Muscle layer of colon (tissue), 2 donors: ENCODE measurements at regions not wholly inside any gene's neighbourhood (a gene's known extent, or its start where the extent isn't known, plus 50 kb on each side); places are given as distances from the start of the nearest gene placed in this dataset.

Source experiments
- H3K27ac ChIP-seq: one replicate; pipeline ENCODE4 v1.7.0; 2013; ENCODE audit warnings: low read depth, mild to moderate bottlenecking, low read length, moderate library complexity
- H3K27me3 ChIP-seq, 2 donors: one replicate each; pipeline ENCODE4 v1.7.0; 2013; ENCODE audit warnings: low read length in 2 of 2, mild to moderate bottlenecking in 2 of 2; ENCODE audit not compliant: insufficient read depth in 2 of 2, control insufficient read depth in 1 of 2
- H3K36me3 ChIP-seq: one replicate; pipeline ENCODE4 v1.7.0; 2013; ENCODE audit warnings: mild to moderate bottlenecking, low read length; ENCODE audit not compliant: insufficient read depth
- H3K4me1 ChIP-seq: one replicate; pipeline ENCODE4 v1.7.0; 2013; ENCODE audit warnings: mild to moderate bottlenecking, low read length; ENCODE audit not compliant: insufficient read depth
- H3K4me3 ChIP-seq, 2 donors: one replicate each; pipeline ENCODE4 v1.7.0; 2013; ENCODE audit warnings: low read length in 2 of 2, low read depth in 1 of 2, mild to moderate bottlenecking in 1 of 2, moderate library complexity in 1 of 2
- H3K9ac ChIP-seq: one replicate; pipeline ENCODE4 v1.7.0; 2013; ENCODE audit warnings: low read length
- H3K9me3 ChIP-seq: one replicate; pipeline ENCODE4 v1.7.0; 2013; ENCODE audit warnings: mild to moderate bottlenecking, low read length
- donor health status: abdominal sarcoma.
- donor health status: Adenocarcinoma of cecum.

DNA sequence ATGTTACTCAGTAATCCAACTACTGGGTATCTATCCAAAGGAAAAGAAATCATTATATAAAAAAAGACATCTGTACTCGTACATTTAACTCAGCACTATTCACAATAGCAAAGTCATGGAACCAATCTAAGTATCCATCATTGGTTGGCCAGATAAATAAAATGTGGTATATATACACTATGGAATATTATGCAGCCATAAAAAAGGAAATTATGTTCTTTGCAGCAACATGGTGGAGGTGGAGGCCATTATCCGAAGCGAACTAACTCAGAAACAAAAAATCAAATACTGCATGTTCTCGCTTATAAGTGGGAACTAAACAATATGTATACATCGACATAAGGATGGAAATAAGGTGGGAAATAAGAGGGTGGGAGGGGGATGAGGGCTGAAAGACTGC, 56.2 kb upstream of the ANTXRL start:
- H3K4me3 ChIP-seq, result no peak overlapping the region
- H3K4me1 ChIP-seq, result no peaks in the 10 kb centered on the region
- no peaks in the 10 kb centered on the region for H3K27me3 ChIP-seq
- no peak overlapping the region for H3K9ac ChIP-seq
- no peaks in the 10 kb centered on the region for H3K36me3 ChIP-seq
- no peaks in the 10 kb centered on the region for H3K9me3 ChIP-seq
- H3K27ac ChIP-seq, result no peak overlapping the region

DNA sequence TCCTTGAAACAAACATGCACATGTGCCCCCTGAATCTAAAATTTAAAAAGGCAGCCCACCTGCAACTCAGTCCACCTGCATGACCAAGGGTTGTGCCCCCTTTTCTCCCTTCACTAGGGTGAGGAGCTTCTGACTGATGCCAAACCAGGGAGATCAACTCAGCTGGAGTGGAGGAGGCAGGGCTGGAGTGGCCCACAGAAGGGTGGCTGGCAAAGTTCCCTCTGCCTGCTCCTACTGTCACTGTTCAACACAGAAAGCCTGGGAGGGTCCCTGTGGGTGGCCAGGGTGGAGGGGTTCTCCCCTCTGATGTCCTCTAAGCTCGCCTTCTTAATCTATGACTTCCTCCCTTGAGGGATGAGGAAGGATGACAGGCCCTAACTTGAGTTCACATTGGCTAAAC, 55.7 kb upstream of the ANTXRL start:
- Histone ChIP-seq H3K4me3 (no peak overlapping the region), H3K4me1 (no peaks in the 10 kb centered on the region), H3K27me3 (no peaks in the 10 kb centered on the region), H3K27ac (no peak overlapping the region), H3K9me3 (no peaks in the 10 kb centered on the region), H3K36me3 (no peaks in the 10 kb centered on the region), H3K9ac (no peak overlapping the region)

DNA sequence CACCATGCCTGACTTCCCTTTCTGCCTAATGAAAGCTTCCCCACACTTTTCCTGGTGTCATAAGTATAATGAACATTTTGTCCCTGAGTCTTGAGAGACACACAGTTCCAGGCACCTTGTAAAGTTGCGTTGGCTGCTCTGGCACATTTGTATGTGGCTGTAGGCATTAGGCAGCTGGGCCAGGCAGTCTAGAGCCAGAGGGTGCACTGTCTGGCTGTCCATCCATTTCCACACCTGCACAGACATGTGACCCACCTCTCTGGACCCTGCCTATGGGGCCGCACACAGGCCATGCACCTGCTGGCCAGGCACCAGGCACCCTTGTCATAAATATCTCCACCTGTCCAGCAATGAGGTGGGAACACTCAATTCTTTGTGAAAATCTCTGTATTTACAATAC, 54.7 kb upstream of the ANTXRL start:
- no peaks in the 10 kb centered on the region for H3K36me3 ChIP-seq
- H3K4me3 ChIP-seq, result no peak overlapping the region
- H3K27ac ChIP-seq, result no peak overlapping the region
- no peaks in the 10 kb centered on the region for H3K27me3 ChIP-seq
- no peaks in the 10 kb centered on the region for H3K9me3 ChIP-seq
- no peaks in the 10 kb centered on the region for H3K4me1 ChIP-seq
- H3K9ac ChIP-seq, result no peak overlapping the region

DNA sequence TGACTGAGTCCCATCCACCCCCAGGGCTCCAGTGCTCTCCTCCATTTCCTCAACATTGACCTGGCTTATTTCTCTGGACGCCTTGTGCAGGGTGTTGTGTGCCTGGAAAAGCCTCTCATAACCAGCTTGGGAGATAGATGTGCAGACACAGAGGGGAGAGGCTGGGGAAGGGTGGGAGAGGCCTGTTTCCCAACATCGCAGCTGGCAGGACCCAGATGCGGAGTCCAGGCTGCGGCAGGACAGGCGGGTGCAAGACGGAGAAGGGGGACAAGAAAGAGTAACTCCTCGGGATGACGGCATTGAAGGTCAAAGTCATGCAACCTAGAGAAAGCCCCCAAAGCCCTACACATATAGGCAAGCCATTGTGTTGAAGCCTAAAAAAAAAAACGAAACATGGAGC, 54.1 kb upstream of the ANTXRL start:
- Histone ChIP-seq H3K9me3 (no peaks in the 10 kb centered on the region), H3K4me1 (no peaks in the 10 kb centered on the region), H3K36me3 (no peaks in the 10 kb centered on the region), H3K27me3 (no peaks in the 10 kb centered on the region), H3K4me3 (no peak overlapping the region), H3K9ac (no peak overlapping the region), H3K27ac (no peak overlapping the region)

DNA sequence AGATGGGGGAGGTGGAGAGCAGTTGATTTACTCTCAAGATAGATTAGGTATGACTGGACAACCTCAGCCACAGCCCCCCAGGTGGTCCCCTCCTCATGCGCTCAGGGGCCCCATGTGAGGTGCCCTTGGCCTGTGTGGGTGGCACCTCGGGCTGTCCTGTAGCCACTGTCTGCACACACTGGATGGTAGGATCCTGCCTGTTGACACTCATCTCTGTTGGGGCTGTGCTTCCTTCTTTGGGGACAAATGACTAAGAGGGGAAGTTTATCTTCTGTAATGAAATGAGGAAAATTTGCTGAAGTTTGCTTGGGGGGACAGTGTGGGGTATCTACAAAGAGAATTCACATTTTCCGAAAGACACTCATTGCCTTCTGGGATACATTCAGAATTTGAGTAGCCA, 53.6 kb upstream of the ANTXRL start:
- H3K27me3 ChIP-seq, result no peaks in the 10 kb centered on the region
- H3K4me1 ChIP-seq, result no peaks in the 10 kb centered on the region
- no peak overlapping the region for H3K27ac ChIP-seq
- no peak overlapping the region for H3K4me3 ChIP-seq
- no peak overlapping the region for H3K9ac ChIP-seq
- H3K36me3 ChIP-seq, result no peaks in the 10 kb centered on the region
- H3K9me3 ChIP-seq, result no peaks in the 10 kb centered on the region

DNA sequence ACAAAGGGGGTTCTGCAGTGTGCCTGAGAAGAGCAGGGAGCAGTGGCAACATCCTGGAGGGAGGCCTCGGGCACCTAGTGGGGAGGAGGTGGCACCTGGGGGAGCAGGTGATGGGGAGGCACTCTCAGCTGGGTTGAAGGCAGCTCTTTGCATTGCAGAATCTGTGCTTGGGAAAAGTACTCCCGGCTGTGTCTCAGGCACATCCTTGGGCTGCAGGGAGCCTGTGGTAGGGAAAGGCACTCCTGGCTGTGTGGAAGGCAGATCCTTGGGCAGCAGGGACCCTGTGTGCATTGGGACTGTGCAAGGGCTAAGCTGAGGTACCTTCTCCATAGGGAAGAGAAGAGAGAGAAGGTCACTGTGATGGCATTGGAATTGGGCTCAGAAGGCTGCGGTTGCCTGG, 52.8 kb upstream of the ANTXRL start:
- H3K27ac ChIP-seq, result no peak overlapping the region

DNA sequence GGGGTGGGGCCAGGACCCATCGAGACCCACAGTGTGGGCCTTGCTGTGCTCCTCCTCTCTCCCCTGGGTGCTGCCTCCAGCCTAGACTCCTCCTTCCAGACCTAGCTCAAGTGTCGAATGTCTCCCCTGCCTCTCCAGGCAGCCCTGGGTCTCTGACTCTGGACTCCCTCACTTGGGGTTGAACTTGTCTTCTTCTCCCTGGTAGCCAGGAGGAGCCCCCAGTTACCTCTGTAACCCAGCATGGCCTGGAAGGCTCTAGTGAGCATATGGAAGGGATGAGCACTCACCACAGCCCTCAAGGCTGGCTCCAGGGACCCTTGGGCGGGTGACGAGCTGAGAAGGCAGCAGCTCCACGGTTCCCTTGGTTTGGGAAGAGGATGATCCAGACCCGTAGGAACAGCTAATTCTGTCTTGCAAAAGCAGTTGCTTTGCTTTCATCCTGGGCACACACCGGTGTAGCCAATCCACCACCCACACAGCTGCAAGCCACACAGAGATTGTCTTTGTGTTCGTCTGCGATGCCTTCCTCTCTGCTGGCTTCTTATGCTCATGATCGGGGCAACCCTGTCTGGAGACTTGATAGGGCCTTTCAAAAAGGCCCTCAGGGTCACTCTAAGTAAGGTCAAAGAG, 52.3 kb upstream of the ANTXRL start:
- Histone ChIP-seq H3K4me3 (no peak overlapping the region), H3K36me3 (no peaks in the 10 kb centered on the region), H3K4me1 (no peaks in the 10 kb centered on the region), H3K27ac (no peak overlapping the region), H3K27me3 (no peaks in the 10 kb centered on the region), H3K9ac (no peak overlapping the region), H3K9me3 (no peaks in the 10 kb centered on the region)

More for the DNA sequence above, 52.8 kb upstream of the ANTXRL start:
- H3K9me3 ChIP-seq, result no peaks in the 10 kb centered on the region
- no peaks in the 10 kb centered on the region for H3K36me3 ChIP-seq
- no peaks in the 10 kb centered on the region for H3K27me3 ChIP-seq
- no peak overlapping the region for H3K9ac ChIP-seq
- no peaks in the 10 kb centered on the region for H3K4me1 ChIP-seq
- H3K4me3 ChIP-seq, result no peak overlapping the region

DNA sequence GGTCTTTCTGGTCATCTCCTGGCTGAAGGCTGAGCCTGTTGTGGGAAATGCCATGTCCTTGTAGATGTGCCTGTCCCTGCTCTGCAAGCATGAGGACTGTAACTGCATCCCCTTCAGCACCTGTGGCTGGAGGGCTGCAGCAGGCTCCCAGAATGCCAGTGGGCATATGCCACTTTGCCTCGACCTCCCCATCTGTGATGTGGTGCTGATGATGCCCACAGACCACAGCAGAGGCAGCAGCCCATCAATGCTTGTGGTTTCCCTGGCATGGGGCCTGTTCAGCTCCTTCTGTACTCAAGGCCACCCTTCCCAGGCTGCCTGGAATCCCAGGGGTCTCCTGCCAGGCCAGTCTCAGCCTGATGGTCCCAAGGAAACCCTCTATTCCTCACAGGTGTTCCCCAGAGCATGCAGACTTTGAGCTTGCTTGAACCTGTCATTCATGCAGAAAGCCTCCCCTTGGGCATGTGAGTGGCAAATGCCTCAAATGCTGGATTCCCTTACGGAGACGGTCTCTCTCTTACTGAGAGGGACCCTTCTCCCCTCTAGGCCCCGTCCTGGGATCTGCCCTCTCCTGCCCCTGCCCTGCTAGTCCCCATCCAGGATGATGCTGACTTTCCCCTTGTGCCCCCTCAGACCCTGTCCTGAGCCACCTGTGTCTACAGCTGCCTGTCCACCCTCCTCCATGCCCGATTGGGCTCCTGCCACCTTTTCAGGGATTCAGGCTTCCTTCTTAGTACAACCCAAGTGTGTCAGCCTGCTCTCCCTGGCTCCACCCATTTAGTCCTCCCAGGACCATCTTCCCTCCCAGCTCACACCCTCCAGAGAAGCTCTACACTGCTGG, 50.9 kb upstream of the ANTXRL start:
- Histone ChIP-seq H3K27me3 (no peaks in the 10 kb centered on the region), H3K9me3 (no peaks in the 10 kb centered on the region), H3K9ac (no peak overlapping the region), H3K4me3 (no peak overlapping the region), H3K36me3 (no peaks in the 10 kb centered on the region), H3K4me1 (no peaks in the 10 kb centered on the region), H3K27ac (no peak overlapping the region)

DNA sequence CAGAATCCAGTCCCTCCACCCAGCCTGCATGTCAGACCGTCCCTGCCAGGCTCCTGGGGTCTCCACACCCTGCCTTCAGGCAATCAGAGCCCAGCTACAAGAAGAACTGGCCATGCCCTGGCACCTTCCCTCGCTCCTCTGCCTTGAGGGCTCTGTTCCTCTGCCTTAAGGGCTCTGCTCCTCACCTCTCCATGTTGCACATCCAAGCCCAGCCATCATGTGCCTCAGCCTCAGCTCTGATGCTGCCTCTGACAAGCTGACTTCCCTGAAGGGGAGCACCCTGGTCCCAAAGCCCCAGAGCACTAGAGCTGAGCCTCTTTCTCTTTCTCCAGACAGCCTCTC, 50.3 kb upstream of the ANTXRL start:
- H3K9ac ChIP-seq, result no peak overlapping the region
- no peaks in the 10 kb centered on the region for H3K4me1 ChIP-seq
- no peak overlapping the region for H3K4me3 ChIP-seq
- H3K36me3 ChIP-seq, result no peaks in the 10 kb centered on the region
- no peak overlapping the region for H3K27ac ChIP-seq
- peaks cover 3% of the 10 kb centered on the region for H3K9me3 ChIP-seq
- H3K27me3 ChIP-seq, result no peaks in the 10 kb centered on the region

DNA sequence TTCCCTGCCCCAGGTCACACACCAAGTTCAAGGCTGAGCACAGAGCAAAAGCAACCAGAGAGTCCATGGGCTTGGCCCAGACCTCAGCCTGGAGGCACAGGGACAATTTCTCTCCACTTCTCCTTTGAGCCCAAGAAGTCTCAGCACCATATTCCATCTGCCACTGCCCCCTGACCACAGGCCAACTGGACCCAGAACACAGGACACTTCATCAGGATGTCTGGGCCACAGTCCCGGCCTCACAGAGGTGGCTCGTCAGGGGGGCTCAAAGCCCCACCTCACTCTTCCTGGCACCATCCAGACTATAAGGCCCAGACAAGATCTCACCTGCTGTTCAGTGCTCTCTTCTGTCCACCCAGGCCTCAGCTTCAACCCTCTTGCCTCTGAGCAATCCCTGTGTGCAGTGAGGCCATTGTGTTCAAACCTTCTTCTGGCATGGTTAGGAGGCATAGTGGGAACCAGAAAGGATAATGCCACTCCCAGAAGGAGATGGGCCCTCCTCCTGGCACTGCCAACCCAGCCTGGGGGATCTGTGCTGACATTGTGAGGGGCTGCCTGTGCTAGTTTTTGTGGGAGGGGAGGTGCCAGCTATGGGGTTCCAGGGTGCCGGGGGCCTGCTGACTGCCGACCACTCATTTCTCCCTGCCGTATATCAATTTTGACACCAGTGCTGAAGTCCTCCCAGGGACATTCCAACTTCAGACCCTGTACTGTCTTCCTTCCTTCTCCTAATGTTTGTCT, 49.7 kb upstream of the ANTXRL start:
- Histone ChIP-seq H3K27ac (no peak overlapping the region), H3K27me3 (no peaks in the 10 kb centered on the region), H3K4me1 (no peaks in the 10 kb centered on the region), H3K9me3 (peaks cover 9% of the 10 kb centered on the region), H3K4me3 (no peak overlapping the region), H3K36me3 (no peaks in the 10 kb centered on the region), H3K9ac (no peak overlapping the region)
